ENCODE measurements at regions not wholly inside any gene's neighbourhood (a gene's known extent, or its start where the extent isn't known, plus 50 kb on each side); places are given as distances from the start of the nearest gene placed in this dataset.

- Histone ChIP-seq H3K4me1 (no peaks in the 10 kb centered on the region), H3K27me3 (replicated peaks in 1 of 7) (peaks cover 0 to 18% (median 0%) of the 10 kb centered on the region in 7 donors), H3K36me3 (no peaks in the 10 kb centered on the region), H3K9me3 (no peaks in the 10 kb centered on the region), H3K27ac (no peak overlapping the region), H3K4me3 (no peak overlapping the region)
- intact Hi-C loops (cut with DNase I; ENCODE audit: low total_unique reads), result no loop called here
- no peak for TF ChIP-seq POLR2AphosphoS5 (IDR thresholded peaks at IDR 0.05)
- TF ChIP-seq, protein P1, sequence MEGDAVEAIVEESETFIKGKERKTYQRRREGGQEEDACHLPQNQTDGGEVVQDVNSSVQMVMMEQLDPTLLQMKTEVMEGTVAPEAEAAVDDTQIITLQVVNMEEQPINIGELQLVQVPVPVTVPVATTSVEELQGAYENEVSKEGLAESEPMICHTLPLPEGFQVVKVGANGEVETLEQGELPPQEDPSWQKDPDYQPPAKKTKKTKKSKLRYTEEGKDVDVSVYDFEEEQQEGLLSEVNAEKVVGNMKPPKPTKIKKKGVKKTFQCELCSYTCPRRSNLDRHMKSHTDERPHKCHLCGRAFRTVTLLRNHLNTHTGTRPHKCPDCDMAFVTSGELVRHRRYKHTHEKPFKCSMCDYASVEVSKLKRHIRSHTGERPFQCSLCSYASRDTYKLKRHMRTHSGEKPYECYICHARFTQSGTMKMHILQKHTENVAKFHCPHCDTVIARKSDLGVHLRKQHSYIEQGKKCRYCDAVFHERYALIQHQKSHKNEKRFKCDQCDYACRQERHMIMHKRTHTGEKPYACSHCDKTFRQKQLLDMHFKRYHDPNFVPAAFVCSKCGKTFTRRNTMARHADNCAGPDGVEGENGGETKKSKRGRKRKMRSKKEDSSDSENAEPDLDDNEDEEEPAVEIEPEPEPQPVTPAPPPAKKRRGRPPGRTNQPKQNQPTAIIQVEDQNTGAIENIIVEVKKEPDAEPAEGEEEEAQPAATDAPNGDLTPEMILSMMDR (IDR thresholded peaks at IDR 0.05 in 8 of 11, conservative IDR thresholded peaks at IDR 0.05 in 3 of 11), result no peak
- no peak for TF ChIP-seq POLR2A (IDR thresholded peaks at IDR 0.05)
- 43 to 63% (median 59%) methylated on average over 8 of the region's 8 CpGs for WGBS, 5 donors
- DNase-seq, result no peak
Measured at GRCh38 chr15:93954985-93955571, 276.3 kb upstream of the MCTP2 start.

- Histone ChIP-seq H3K9me3 (no peaks in the 10 kb centered on the region), H3K4me1 (no peaks in the 10 kb centered on the region), H3K27ac (no peak overlapping the region), H3K4me3 (no peak overlapping the region), H3K27me3 (replicated peaks in 1 of 7) (peaks cover 0 to 8% (median 0%) of the 10 kb centered on the region in 7 donors), H3K36me3 (no peaks in the 10 kb centered on the region)
- TF ChIP-seq POLR2A (IDR thresholded peaks at IDR 0.05) (no peak), POLR2AphosphoS5 (IDR thresholded peaks at IDR 0.05) (no peak)
- TF ChIP-seq, protein P1 (IDR thresholded peaks at IDR 0.05 in 8 of 11, conservative IDR thresholded peaks at IDR 0.05 in 3 of 11), result no peak
- 50 to 67% (median 54%) methylated on average over 8 of the region's 8 CpGs for WGBS, 5 donors
- no peak for DNase-seq
- intact Hi-C loops (cut with DNase I; ENCODE audit: low total_unique reads), result no loop called here
Measured at GRCh38 chr15:93948726-93949125, 282.6 kb upstream of the MCTP2 start.

- H3K36me3 ChIP-seq, result no peaks in the 10 kb centered on the region
Measured at GRCh38 chr15:93943586-93943985, 287.8 kb upstream of the MCTP2 start.

DNA sequence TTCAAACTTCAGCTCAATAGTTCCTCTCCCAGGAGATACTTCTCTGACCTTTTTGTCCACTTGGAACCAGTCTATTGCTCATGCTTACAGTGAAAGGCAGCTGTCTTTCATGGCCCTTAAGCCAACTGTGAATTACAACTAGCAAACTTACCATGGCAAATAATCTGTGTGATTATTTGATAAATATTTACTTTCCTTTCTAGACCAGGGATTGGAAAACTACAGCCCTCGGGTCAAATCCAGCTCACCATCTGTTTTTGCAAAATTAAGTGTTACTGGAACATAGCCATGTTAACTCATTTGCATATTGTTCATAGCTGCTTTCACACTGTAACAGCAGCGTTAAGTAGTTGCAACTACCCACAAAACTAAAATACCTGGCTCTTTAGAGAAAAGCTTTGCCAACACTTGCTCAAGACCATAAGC is 289.1 kb upstream of the MCTP2 start:
- intact Hi-C loops (cut with DNase I; ENCODE audit: low total_unique reads), result no loop called here
- no peak for TF ChIP-seq POLR2AphosphoS5 (IDR thresholded peaks at IDR 0.05)
- TF ChIP-seq, protein P1 (IDR thresholded peaks at IDR 0.05 in 8 of 11, conservative IDR thresholded peaks at IDR 0.05 in 3 of 11), result no peak
- no peak for TF ChIP-seq POLR2A (IDR thresholded peaks at IDR 0.05)
- Histone ChIP-seq H3K4me1 (no peaks in the 10 kb centered on the region), H3K36me3 (no peaks in the 10 kb centered on the region), H3K4me3 (no peak overlapping the region), H3K9me3 (no peaks in the 10 kb centered on the region), H3K27me3 (replicated peaks in 1 of 7) (no peaks in the 10 kb centered on the region), H3K27ac (no peak overlapping the region)
- WGBS, 5 donors, result 41 to 65% (median 53%) methylated on average over 2 of the region's 2 CpGs
- DNase-seq, result no peak

More at GRCh38 chr15:93943586-93943985, 287.8 kb upstream of the MCTP2 start:
- H3K27me3 ChIP-seq (replicated peaks in 1 of 7), result no peaks in the 10 kb centered on the region
- H3K9me3 ChIP-seq, result no peaks in the 10 kb centered on the region
- no peak overlapping the region for H3K27ac ChIP-seq
- 55 to 81% (median 63%) methylated on average over 4 of the region's 4 CpGs for WGBS, 5 donors
- TF ChIP-seq POLR2AphosphoS5 (IDR thresholded peaks at IDR 0.05) (no peak), POLR2A (IDR thresholded peaks at IDR 0.05) (no peak)
- TF ChIP-seq, protein P1 (IDR thresholded peaks at IDR 0.05 in 8 of 11, conservative IDR thresholded peaks at IDR 0.05 in 3 of 11), result no peak
- no peaks in the 10 kb centered on the region for H3K4me1 ChIP-seq
- DNase-seq, result no peak
- intact Hi-C loops (cut with DNase I; ENCODE audit: low total_unique reads), result no loop called here
- no peak overlapping the region for H3K4me3 ChIP-seq

Data from spleen (tissue), 11 donors.